H1 (cell line): ENCODE measurements at regions not wholly inside any gene's neighbourhood (a gene's known extent, or its start where the extent isn't known, plus 50 kb on each side); places are given as distances from the start of the nearest gene placed in this dataset.

Source experiments
- CHD7 ChIP-seq: fragments of 300-600 bp; sonication (generic); IDR thresholded peaks from 2 replicates; pipeline ENCODE4 v1.7.1; 2012; ENCODE audit warnings: low read length, moderate library complexity, mild to moderate bottlenecking, inconsistent platforms; ENCODE audit not compliant: insufficient replicate concordance
- SP2 ChIP-seq: IDR thresholded peaks from 2 replicates; pipeline ENCODE4 v1.6.1; 2012; ENCODE audit warnings: mild to moderate bottlenecking, low read length, inconsistent platforms

- TF ChIP-seq CHD7 = no peak
- TF ChIP-seq SP2 = no peak
Observed at GRCh38 chr16:60285794-60286193, 1551.7 kb upstream of the GOT2 start (continued).
